ENCODE measurements at regions not wholly inside any gene's neighbourhood (a gene's known extent, or its start where the extent isn't known, plus 50 kb on each side); places are given as distances from the start of the nearest gene placed in this dataset.

- CTCF ChIA-PET = no interaction called here
- TF ChIP-seq ZNF423 (CRISPR knock-in tag; IDR thresholded peaks at IDR 0.05) (no peak), RORB (CRISPR knock-in tag; IDR thresholded peaks at IDR 0.05) (no peak), MXD4 (CRISPR knock-in tag; IDR thresholded peaks at IDR 0.05; ENCODE audit: borderline replicate concordance) (no peak), ZNF263 (CRISPR knock-in tag; IDR thresholded peaks at IDR 0.05; ENCODE audit: low read depth) (no peak), NR2C2 (CRISPR knock-in tag; IDR thresholded peaks at IDR 0.05) (no peak), TEAD1 (CRISPR knock-in tag; IDR thresholded peaks at IDR 0.05) (no peak), TEAD4 (CRISPR knock-in tag; IDR thresholded peaks at IDR 0.05) (no peak)
- DNase-seq (ENCODE audit: low spot score) (no peak), ATAC-seq (peak; percentile 80)
- Mint-ChIP-seq H3K4me3 (no peak overlapping the region), H3K9me3 (no peaks in the 10 kb centered on the region), H3K27me3 (ENCODE audit: low read depth) (no peaks in the 10 kb centered on the region), H3K4me1 (peaks cover 9% of the 10 kb centered on the region), H3K36me3 (no peaks in the 10 kb centered on the region), H3K27ac (peak overlapping the region; percentile 66; the same call in 1 of the 2 replicates)
- POLR2A ChIA-PET = no interaction called here
Observed at GRCh38 chr3:146892041-146892440, 286.9 kb upstream of the PLSCR5 start.

- Mint-ChIP-seq H3K4me1 (peaks cover 9% of the 10 kb centered on the region), H3K9me3 (no peaks in the 10 kb centered on the region), H3K4me3 (no peak overlapping the region), H3K27ac (no peak overlapping the region), H3K36me3 (no peaks in the 10 kb centered on the region), H3K27me3 (ENCODE audit: low read depth) (no peaks in the 10 kb centered on the region)
- ChIA-PET POLR2A (no interaction called here), CTCF (no interaction called here)
- no peak for ATAC-seq
- no peak for DNase-seq (ENCODE audit: low spot score)
- TF ChIP-seq MAX (CRISPR knock-in tag; IDR thresholded peaks at IDR 0.05) (no peak), IRF1 (CRISPR knock-in tag; IDR thresholded peaks at IDR 0.05) (no peak), NR2C2 (CRISPR knock-in tag; IDR thresholded peaks at IDR 0.05) (no peak), ZNF416 (CRISPR knock-in tag; IDR thresholded peaks at IDR 0.05) (no peak)
Observed at GRCh38 chr3:146889626-146890025, 284.5 kb upstream of the PLSCR5 start.

- no peak overlapping the region for H3K27ac Mint-ChIP-seq
- ChIA-PET CTCF (no interaction called here), POLR2A (no interaction called here)
- DNase-seq (ENCODE audit: low spot score) (no peak), ATAC-seq (no peak)
- H3K9me3 Mint-ChIP-seq = no peaks in the 10 kb centered on the region
- H3K36me3 Mint-ChIP-seq = no peaks in the 10 kb centered on the region
- no peaks in the 10 kb centered on the region for H3K27me3 Mint-ChIP-seq (ENCODE audit: low read depth)
- peaks cover 6% of the 10 kb centered on the region for H3K4me1 Mint-ChIP-seq
- no peak overlapping the region for H3K4me3 Mint-ChIP-seq
- no peak for TF ChIP-seq PREB (CRISPR knock-in tag; IDR thresholded peaks at IDR 0.05; ENCODE audit: borderline replicate concordance)
- no peak for TF ChIP-seq MLX (CRISPR knock-in tag; IDR thresholded peaks at IDR 0.05)
- no peak for TF ChIP-seq ZBTB43 (CRISPR knock-in tag; IDR thresholded peaks at IDR 0.05)
- TF ChIP-seq ZNF532 (CRISPR knock-in tag; IDR thresholded peaks at IDR 0.05; ENCODE audit: borderline replicate concordance) = no peak
- no peak for TF ChIP-seq CREB1 (CRISPR knock-in tag; IDR thresholded peaks at IDR 0.05)
- TF ChIP-seq TP53 (CRISPR knock-in tag; IDR thresholded peaks at IDR 0.05) = no peak
- TF ChIP-seq IRF2 (CRISPR knock-in tag; IDR thresholded peaks at IDR 0.05; ENCODE audit: borderline replicate concordance, low read depth) = no peak
- TF ChIP-seq AFF4 (CRISPR knock-in tag; IDR thresholded peaks at IDR 0.05; ENCODE audit: borderline replicate concordance) = no peak
- no peak for TF ChIP-seq NFE2L1 (CRISPR knock-in tag; IDR thresholded peaks at IDR 0.05)
- TF ChIP-seq SMAD3 (CRISPR knock-in tag; IDR thresholded peaks at IDR 0.05; ENCODE audit: borderline replicate concordance) = no peak
- no peak for TF ChIP-seq TEAD1 (CRISPR knock-in tag; IDR thresholded peaks at IDR 0.05)
Observed at GRCh38 chr3:146888176-146888575, 283.0 kb upstream of the PLSCR5 start.

Data from WTC11 (cell line).